ENCODE measurements at regions not wholly inside any gene's neighbourhood (a gene's known extent, or its start where the extent isn't known, plus 50 kb on each side); places are given as distances from the start of the nearest gene placed in this dataset. TPM values are rescaled to one million over a fixed set of nuclear protein-coding genes. Genes with fewer than 3 reads are reported as not detected.

DNA sequence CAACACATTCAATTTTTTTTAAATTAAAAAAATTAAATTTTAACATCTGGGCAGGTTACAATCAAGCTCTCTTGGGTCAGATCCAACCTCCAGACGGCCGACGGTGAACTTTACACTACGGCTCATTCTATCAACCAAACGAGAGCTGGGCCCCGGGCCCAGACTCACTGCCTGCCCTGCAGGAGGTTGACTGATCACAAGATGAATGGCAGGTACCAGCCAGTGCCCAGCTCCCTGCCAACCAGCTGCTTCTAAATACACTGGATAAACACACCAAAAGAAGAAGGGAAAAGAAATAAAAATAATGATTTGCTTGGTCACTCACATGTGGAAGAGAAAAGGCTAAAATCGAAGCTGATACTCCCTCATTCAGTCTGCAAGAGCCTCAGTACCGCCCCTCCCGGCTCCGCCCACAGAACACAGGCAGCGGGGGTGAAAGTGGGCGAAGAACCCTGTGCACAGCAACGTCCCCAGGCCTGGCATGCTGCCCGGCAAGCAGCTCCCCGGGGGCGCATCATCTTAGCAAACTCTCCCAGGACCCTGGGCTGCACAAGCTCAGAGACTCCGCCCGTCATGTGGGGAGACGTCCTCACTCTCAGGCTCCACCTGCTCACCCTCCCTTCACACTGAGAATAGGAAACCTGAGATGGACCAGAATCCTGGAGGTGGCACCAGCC, 303.4 kb downstream of the SHANK2 start:
- POLR2A ChIA-PET: no interaction called here
- Mint-ChIP-seq H3K4me3 (no peak overlapping the region), H3K4me1 (no peaks in the 10 kb centered on the region), H3K27ac (no peak overlapping the region), H3K27me3 (peaks cover 8% of the 10 kb centered on the region), H3K36me3 (ENCODE audit: low read depth) (peaks cover 2% of the 10 kb centered on the region), H3K9me3 (ENCODE audit: low read depth) (peaks cover 17% of the 10 kb centered on the region)
- ATAC-seq: no peak
- no peak for DNase-seq
- intact Hi-C loops (cut with DNase I, micrococcal nuclease): no loop called here
- CTCF ChIA-PET: no interaction called here

DNA sequence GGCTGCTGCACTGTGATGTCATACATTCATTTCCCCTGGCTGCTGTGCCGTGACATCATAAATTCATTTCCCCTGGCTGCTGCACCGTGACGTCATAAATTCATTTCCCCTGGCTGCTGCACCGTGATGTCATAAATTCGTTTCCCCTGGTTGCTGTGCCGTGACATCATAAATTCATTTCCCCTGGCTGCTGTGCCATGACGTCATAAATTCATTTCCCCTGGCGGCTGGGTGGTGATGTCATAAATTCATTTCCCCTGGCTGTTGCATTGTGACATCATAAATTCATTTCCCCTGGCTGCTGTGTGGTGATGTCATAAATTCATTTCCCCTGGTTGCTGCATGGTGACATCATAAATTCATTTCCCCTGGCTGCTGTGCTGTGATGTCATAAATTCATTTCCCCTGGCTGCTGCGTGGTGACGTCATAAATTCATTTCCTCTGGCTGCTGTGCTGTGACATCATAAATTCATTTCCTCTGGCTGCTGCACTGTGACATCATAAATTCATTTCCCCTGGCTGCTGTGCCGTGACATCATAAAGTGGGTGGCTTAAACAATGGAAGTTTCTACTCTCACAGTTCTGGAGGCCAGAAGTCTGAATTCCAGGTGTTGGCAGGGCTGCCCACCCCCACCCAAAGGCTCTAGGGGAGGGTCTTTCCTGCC, 301.1 kb downstream of the SHANK2 start:
- Mint-ChIP-seq H3K4me1 (no peaks in the 10 kb centered on the region), H3K4me3 (no peak overlapping the region), H3K27me3 (peaks cover 10% of the 10 kb centered on the region), H3K27ac (no peak overlapping the region), H3K36me3 (ENCODE audit: low read depth) (no peaks in the 10 kb centered on the region), H3K9me3 (ENCODE audit: low read depth) (peaks cover 11% of the 10 kb centered on the region)
- no peak for DNase-seq
- intact Hi-C loops (cut with DNase I, micrococcal nuclease): no loop called here
- CTCF ChIA-PET: no interaction called here
- POLR2A ChIA-PET: no interaction called here
- ATAC-seq: no peak

DNA sequence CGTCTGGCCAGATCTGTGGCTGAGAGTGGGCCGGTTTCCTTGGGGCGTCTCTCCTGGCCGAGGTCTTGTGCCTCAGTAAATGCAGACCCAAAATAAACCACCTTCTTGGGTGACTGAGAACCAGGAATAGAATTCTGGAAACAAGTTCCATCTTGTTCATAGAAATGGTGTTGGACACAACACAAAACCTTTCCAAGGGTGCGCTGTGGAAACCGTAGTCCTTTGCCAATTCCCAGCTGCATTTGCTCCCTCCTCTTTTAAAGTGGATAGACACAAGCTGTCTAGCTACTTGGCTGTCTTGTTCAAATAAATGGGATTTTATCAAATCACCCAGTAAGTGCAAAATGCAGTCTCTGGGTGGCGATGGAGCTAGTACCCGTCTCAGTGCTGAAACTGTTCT, 300.2 kb downstream of the SHANK2 start:
- Mint-ChIP-seq H3K27ac (no peak overlapping the region), H3K9me3 (ENCODE audit: low read depth) (peaks cover 11% of the 10 kb centered on the region), H3K4me3 (no peak overlapping the region), H3K4me1 (no peaks in the 10 kb centered on the region), H3K36me3 (ENCODE audit: low read depth) (no peaks in the 10 kb centered on the region), H3K27me3 (peaks cover 9% of the 10 kb centered on the region)
- no peak for ATAC-seq
- intact Hi-C loops (cut with DNase I, micrococcal nuclease): no loop called here
- CTCF ChIA-PET: no interaction called here
- POLR2A ChIA-PET: no interaction called here
- no peak for DNase-seq

DNA sequence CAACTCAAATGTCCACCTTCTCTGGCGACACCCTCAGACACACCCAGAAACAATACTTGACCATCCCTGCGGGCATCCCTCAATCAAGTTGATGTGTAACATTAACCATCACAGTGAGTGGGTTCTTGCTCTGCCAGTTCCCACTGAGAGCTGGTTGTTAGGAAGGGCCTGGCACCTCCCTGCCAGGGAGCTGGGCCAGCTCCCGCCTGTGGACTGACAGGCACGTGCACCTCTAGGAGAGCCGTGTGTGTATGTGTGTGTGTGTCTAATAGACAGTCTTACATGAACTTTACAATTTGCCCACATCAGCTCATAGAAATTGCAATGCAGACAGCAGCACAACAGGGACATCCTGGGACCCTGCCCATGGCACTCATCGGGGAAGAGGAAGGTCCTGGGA, 298.7 kb downstream of the SHANK2 start:
- ChIA-PET POLR2A (no interaction called here), CTCF (no interaction called here)
- no peak for ATAC-seq

DNA sequence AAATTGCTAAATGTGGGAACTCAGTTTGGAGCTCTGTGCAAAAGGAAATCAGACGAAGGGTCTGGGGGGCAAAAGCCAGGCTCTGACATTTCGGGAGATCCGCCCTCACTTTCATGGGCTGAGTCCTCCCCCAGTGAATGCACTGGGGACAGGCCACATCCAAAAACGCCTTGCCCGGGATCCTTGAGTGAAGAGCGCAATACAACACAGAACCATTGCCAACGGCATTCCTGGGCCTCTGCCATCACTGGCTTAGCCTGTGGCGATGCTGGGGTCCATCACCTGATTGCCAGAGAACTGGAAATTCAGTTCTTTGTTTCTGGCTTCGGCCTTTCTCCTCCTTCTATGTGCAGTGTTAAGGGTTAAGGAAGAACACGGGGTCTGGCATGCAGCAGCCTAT, 297.9 kb downstream of the SHANK2 start:
- Mint-ChIP-seq H3K27me3 (peaks cover 6% of the 10 kb centered on the region), H3K9me3 (ENCODE audit: low read depth) (peaks cover 9% of the 10 kb centered on the region), H3K4me3 (no peak overlapping the region), H3K27ac (no peak overlapping the region), H3K36me3 (ENCODE audit: low read depth) (no peaks in the 10 kb centered on the region), H3K4me1 (no peaks in the 10 kb centered on the region)
- intact Hi-C loops (cut with DNase I, micrococcal nuclease): no loop called here
- no peak for ATAC-seq
- POLR2A ChIA-PET: no interaction called here
- CTCF ChIA-PET: no interaction called here
- no peak for DNase-seq

More for the DNA sequence above, 298.7 kb downstream of the SHANK2 start:
- no peak overlapping the region for H3K4me3 Mint-ChIP-seq
- H3K27me3 Mint-ChIP-seq: peaks cover 6% of the 10 kb centered on the region
- intact Hi-C loops (cut with DNase I, micrococcal nuclease): no loop called here
- H3K4me1 Mint-ChIP-seq: no peaks in the 10 kb centered on the region
- no peaks in the 10 kb centered on the region for H3K36me3 Mint-ChIP-seq (ENCODE audit: low read depth)
- DNase-seq: no peak
- H3K9me3 Mint-ChIP-seq (ENCODE audit: low read depth): peaks cover 9% of the 10 kb centered on the region
- H3K27ac Mint-ChIP-seq: no peak overlapping the region

Small RNAs in the stretch of these regions (microRNA-seq; reads per million reads assigned to microRNA genes)
- gene MIR3664 (ENCODE audit: borderline replicate concordance): not detected

Measured in activated CD4-positive, alpha-beta T cell treated with anti-CD3 and anti-CD28 coated beads for 36 hours (primary cell).